GM12891 (cell line): ENCODE measurements at regions not wholly inside any gene's neighbourhood (a gene's known extent, or its start where the extent isn't known, plus 50 kb on each side); places are given as distances from the start of the nearest gene placed in this dataset.

Experiments
- POLR2A ChIP-seq: IDR thresholded peaks from 2 replicates; pipeline ENCODE4 v1.6.1; 2011; ENCODE audit warnings: low read depth, low read length, control low read depth
- POLR2AphosphoS5 ChIP-seq: IDR thresholded peaks from 2 replicates; pipeline ENCODE4 v1.6.1; 2011; ENCODE audit warnings: low read depth, low read length, control low read depth
- TAF1 ChIP-seq: IDR thresholded peaks from 2 replicates; pipeline ENCODE4 v1.6.1; 2011; ENCODE audit warnings: low read depth, low read length, control low read depth

GRCh38 chr3:97417-98258 lies 98.9 kb upstream of the CHL1 start:
- TF ChIP-seq POLR2A (no peak), TAF1 (no peak), POLR2AphosphoS5 (no peak)
